ENCODE measurements at regions not wholly inside any gene's neighbourhood (a gene's known extent, or its start where the extent isn't known, plus 50 kb on each side); places are given as distances from the start of the nearest gene placed in this dataset.
"Not testable (repeated sequence)": the region's sequence is repeated elsewhere in the genome, so short reads cannot be mapped to it uniquely, and the experiment has no call there.

- DNase-seq (ENCODE audit: low read depth): no peak
Observed at GRCh38 chr6:144615870-144616269, 330.7 kb downstream of the UTRN start.

- no peak for DNase-seq (ENCODE audit: low read depth)
Observed at GRCh38 chr6:144617191-144617590, 332.1 kb downstream of the UTRN start.

GRCh38 chr6:144617708-144618107 is 332.6 kb downstream of the UTRN start:
- no peak for DNase-seq (ENCODE audit: low read depth)

- no peak for DNase-seq (ENCODE audit: low read depth)
Observed at GRCh38 chr6:144619966-144620365, 334.8 kb downstream of the UTRN start.

GRCh38 chr6:144621332-144621731 is 336.2 kb downstream of the UTRN start:
- no peak for DNase-seq (ENCODE audit: low read depth)

- no peak for DNase-seq (ENCODE audit: low read depth)
Observed at GRCh38 chr6:144624246-144624645, 339.1 kb downstream of the UTRN start.

- DNase-seq (ENCODE audit: low read depth): no peak
Observed at GRCh38 chr6:144624716-144625115, 339.6 kb downstream of the UTRN start.

GRCh38 chr6:144630857-144631256 is 345.7 kb downstream of the UTRN start:
- DNase-seq (ENCODE audit: low read depth): no peak

- no peak for DNase-seq (ENCODE audit: low read depth)
Observed at GRCh38 chr6:144632266-144632665, 347.1 kb downstream of the UTRN start.

- no peak for DNase-seq (ENCODE audit: low read depth)
Observed at GRCh38 chr6:144633886-144634285, 348.8 kb downstream of the UTRN start.

GRCh38 chr6:144634371-144634770 is 349.2 kb downstream of the UTRN start:
- DNase-seq (ENCODE audit: low read depth): no peak

GRCh38 chr6:144635051-144635450 is 349.9 kb downstream of the UTRN start:
- DNase-seq (ENCODE audit: low read depth): no peak

- DNase-seq (ENCODE audit: low read depth): not testable (repeated sequence)
Observed at GRCh38 chr6:144636025-144636424, 350.9 kb downstream of the UTRN start.

- no peak for DNase-seq (ENCODE audit: low read depth)
Observed at GRCh38 chr6:144637541-144637940, 352.4 kb downstream of the UTRN start.

- DNase-seq (ENCODE audit: low read depth): no peak
Observed at GRCh38 chr6:144639654-144640053, 354.5 kb downstream of the UTRN start.

- no peak for DNase-seq (ENCODE audit: low read depth)
Observed at GRCh38 chr6:144641286-144641685, 356.2 kb downstream of the UTRN start.

GRCh38 chr6:144644776-144645175 is 359.6 kb downstream of the UTRN start:
- no peak for DNase-seq (ENCODE audit: low read depth)

GRCh38 chr6:144646093-144647056 is 361.2 kb downstream of the UTRN start:
- DNase-seq (ENCODE audit: low read depth): no peak

GRCh38 chr6:144647406-144647964 is 362.4 kb downstream of the UTRN start:
- DNase-seq (ENCODE audit: low read depth): no peak

- no peak for DNase-seq (ENCODE audit: low read depth)
Observed at GRCh38 chr6:144647971-144648651, 363.0 kb downstream of the UTRN start.

- no peak for DNase-seq (ENCODE audit: low read depth)
Observed at GRCh38 chr6:144649085-144649484, 363.9 kb downstream of the UTRN start.

- no peak for DNase-seq (ENCODE audit: low read depth)
Observed at GRCh38 chr6:144651234-144651633, 366.1 kb downstream of the UTRN start.

Data from stimulated activated CD8-positive, alpha-beta memory T cell treated with anti-CD3 and anti-CD28 coated beads, Interleukin-15, amount 100 ng/mL, for 24 hours (primary cell).